Stimulated activated memory B cell treated with anti-CD40 and anti-IgM and Interleukin-4, amounts not matched to agents 10 μg/mL and 1 μg/mL and 100 μg/mL, for 72 hours (primary cell): ENCODE measurements at regions not wholly inside any gene's neighbourhood (a gene's known extent, or its start where the extent isn't known, plus 50 kb on each side); places are given as distances from the start of the nearest gene placed in this dataset.

Experiments used
- ATAC-seq: fragments of 150-1000 bp; cut with Tn5 transposase; 2 replicates; pipeline ENCODE4 v1.10.0; 2021
- H3K27ac Mint-ChIP-seq: one replicate; pipeline ENCODE4 v1.8.0; 2022; ENCODE audit warnings: mild to moderate bottlenecking, mixed read lengths
- H3K27me3 Mint-ChIP-seq: one replicate; pipeline ENCODE4 v1.8.0; 2022; ENCODE audit warnings: mixed read lengths
- H3K36me3 Mint-ChIP-seq: one replicate; pipeline ENCODE4 v1.8.0; 2022; ENCODE audit warnings: mixed read lengths
- H3K4me1 Mint-ChIP-seq: one replicate; pipeline ENCODE4 v1.8.0; 2022; ENCODE audit warnings: mixed read lengths
- H3K4me3 Mint-ChIP-seq: one replicate; pipeline ENCODE4 v1.8.0; 2022; ENCODE audit warnings: mild to moderate bottlenecking, moderate library complexity, mixed read lengths
- H3K9me3 Mint-ChIP-seq: one replicate; pipeline ENCODE4 v1.8.0; 2022; ENCODE audit warnings: mixed read lengths

GRCh38 chr3:132867956-132868355 is 145.7 kb upstream of the NPHP3 start:
- Mint-ChIP-seq H3K4me3 (no peak overlapping the region), H3K4me1 (no peaks in the 10 kb centered on the region), H3K36me3 (no peaks in the 10 kb centered on the region), H3K27ac (no peak overlapping the region), H3K27me3 (peaks cover 8% of the 10 kb centered on the region), H3K9me3 (peaks cover 2% of the 10 kb centered on the region)
- no peak for ATAC-seq

- H3K27me3 Mint-ChIP-seq: peaks cover 8% of the 10 kb centered on the region
- H3K4me1 Mint-ChIP-seq: no peaks in the 10 kb centered on the region
- H3K4me3 Mint-ChIP-seq: no peak overlapping the region
- peaks cover 2% of the 10 kb centered on the region for H3K9me3 Mint-ChIP-seq
- no peak overlapping the region for H3K27ac Mint-ChIP-seq
- ATAC-seq: no peak
- no peaks in the 10 kb centered on the region for H3K36me3 Mint-ChIP-seq
Observed at GRCh38 chr3:132867526-132867925, 145.3 kb upstream of the NPHP3 start.

- ATAC-seq: no peak
- H3K27ac Mint-ChIP-seq: no peak overlapping the region
- no peak overlapping the region for H3K4me3 Mint-ChIP-seq
- no peaks in the 10 kb centered on the region for H3K9me3 Mint-ChIP-seq
- no peaks in the 10 kb centered on the region for H3K36me3 Mint-ChIP-seq
- H3K27me3 Mint-ChIP-seq: no peaks in the 10 kb centered on the region
- no peaks in the 10 kb centered on the region for H3K4me1 Mint-ChIP-seq
Observed at GRCh38 chr3:132857317-132857716, 135.1 kb upstream of the NPHP3 start.

- no peaks in the 10 kb centered on the region for H3K27me3 Mint-ChIP-seq
- no peak overlapping the region for H3K27ac Mint-ChIP-seq
- no peak overlapping the region for H3K4me3 Mint-ChIP-seq
- no peaks in the 10 kb centered on the region for H3K36me3 Mint-ChIP-seq
- ATAC-seq: no peak
- H3K9me3 Mint-ChIP-seq: peaks cover 10% of the 10 kb centered on the region
- no peaks in the 10 kb centered on the region for H3K4me1 Mint-ChIP-seq
Observed at GRCh38 chr3:132854856-132855535, 132.8 kb upstream of the NPHP3 start.

GRCh38 chr3:132847849-132848625 is 125.8 kb upstream of the NPHP3 start:
- Mint-ChIP-seq H3K36me3 (no peaks in the 10 kb centered on the region), H3K27me3 (no peaks in the 10 kb centered on the region), H3K4me1 (no peaks in the 10 kb centered on the region), H3K27ac (no peak overlapping the region), H3K9me3 (peaks cover 10% of the 10 kb centered on the region), H3K4me3 (no peak overlapping the region)
- no peak for ATAC-seq

GRCh38 chr3:132843851-132844553 is 121.8 kb upstream of the NPHP3 start:
- H3K27me3 Mint-ChIP-seq: no peaks in the 10 kb centered on the region
- H3K9me3 Mint-ChIP-seq: no peaks in the 10 kb centered on the region
- H3K27ac Mint-ChIP-seq: no peak overlapping the region
- H3K4me3 Mint-ChIP-seq: no peak overlapping the region
- H3K36me3 Mint-ChIP-seq: no peaks in the 10 kb centered on the region
- ATAC-seq: no peak
- no peaks in the 10 kb centered on the region for H3K4me1 Mint-ChIP-seq

- Mint-ChIP-seq H3K9me3 (no peaks in the 10 kb centered on the region), H3K27ac (no peak overlapping the region), H3K36me3 (no peaks in the 10 kb centered on the region), H3K4me1 (no peaks in the 10 kb centered on the region), H3K27me3 (no peaks in the 10 kb centered on the region), H3K4me3 (no peak overlapping the region)
- no peak for ATAC-seq
Observed at GRCh38 chr3:132843349-132843748, 121.1 kb upstream of the NPHP3 start.

GRCh38 chr3:132841621-132842020 is 119.4 kb upstream of the NPHP3 start:
- H3K27ac Mint-ChIP-seq: no peak overlapping the region
- peaks cover under 1% of the 10 kb centered on the region for H3K27me3 Mint-ChIP-seq
- H3K4me3 Mint-ChIP-seq: no peak overlapping the region
- no peaks in the 10 kb centered on the region for H3K4me1 Mint-ChIP-seq
- no peaks in the 10 kb centered on the region for H3K36me3 Mint-ChIP-seq
- no peaks in the 10 kb centered on the region for H3K9me3 Mint-ChIP-seq
- no peak for ATAC-seq

GRCh38 chr3:132840201-132840700 is 118.0 kb upstream of the NPHP3 start:
- Mint-ChIP-seq H3K36me3 (no peaks in the 10 kb centered on the region), H3K9me3 (no peaks in the 10 kb centered on the region), H3K27ac (no peak overlapping the region), H3K4me3 (no peak overlapping the region), H3K4me1 (no peaks in the 10 kb centered on the region), H3K27me3 (peaks cover 14% of the 10 kb centered on the region)
- no peak for ATAC-seq

- no peak for ATAC-seq
- no peaks in the 10 kb centered on the region for H3K36me3 Mint-ChIP-seq
Observed at GRCh38 chr3:132838477-132838876, 116.3 kb upstream of the NPHP3 start.

GRCh38 chr3:132837615-132838014 is 115.4 kb upstream of the NPHP3 start:
- Mint-ChIP-seq H3K4me3 (no peak overlapping the region), H3K4me1 (no peaks in the 10 kb centered on the region), H3K36me3 (no peaks in the 10 kb centered on the region), H3K27me3 (peaks cover 20% of the 10 kb centered on the region), H3K9me3 (no peaks in the 10 kb centered on the region), H3K27ac (no peak overlapping the region)
- no peak for ATAC-seq

More at GRCh38 chr3:132838477-132838876, 116.3 kb upstream of the NPHP3 start:
- Mint-ChIP-seq H3K27ac (no peak overlapping the region), H3K9me3 (no peaks in the 10 kb centered on the region), H3K4me1 (no peaks in the 10 kb centered on the region), H3K27me3 (peaks cover 20% of the 10 kb centered on the region), H3K4me3 (no peak overlapping the region)

- Mint-ChIP-seq H3K9me3 (no peaks in the 10 kb centered on the region), H3K4me3 (no peak overlapping the region), H3K27ac (no peak overlapping the region), H3K4me1 (no peaks in the 10 kb centered on the region), H3K36me3 (no peaks in the 10 kb centered on the region), H3K27me3 (peaks cover 20% of the 10 kb centered on the region)
- ATAC-seq: no peak
Observed at GRCh38 chr3:132834356-132834755, 112.1 kb upstream of the NPHP3 start.

- Mint-ChIP-seq H3K27ac (no peak overlapping the region), H3K9me3 (no peaks in the 10 kb centered on the region), H3K4me3 (no peak overlapping the region), H3K36me3 (no peaks in the 10 kb centered on the region), H3K4me1 (no peaks in the 10 kb centered on the region), H3K27me3 (no peaks in the 10 kb centered on the region)
- no peak for ATAC-seq
Observed at GRCh38 chr3:132829101-132829500, 106.9 kb upstream of the NPHP3 start.

GRCh38 chr3:132822837-132823236 is 100.6 kb upstream of the NPHP3 start:
- H3K27me3 Mint-ChIP-seq: peaks cover 8% of the 10 kb centered on the region
- no peak overlapping the region for H3K4me3 Mint-ChIP-seq
- no peak overlapping the region for H3K27ac Mint-ChIP-seq
- H3K4me1 Mint-ChIP-seq: no peaks in the 10 kb centered on the region
- no peaks in the 10 kb centered on the region for H3K36me3 Mint-ChIP-seq
- H3K9me3 Mint-ChIP-seq: no peaks in the 10 kb centered on the region
- no peak for ATAC-seq

- no peaks in the 10 kb centered on the region for H3K4me1 Mint-ChIP-seq
- H3K27ac Mint-ChIP-seq: no peak overlapping the region
- peaks cover 13% of the 10 kb centered on the region for H3K27me3 Mint-ChIP-seq
- no peaks in the 10 kb centered on the region for H3K9me3 Mint-ChIP-seq
- H3K36me3 Mint-ChIP-seq: no peaks in the 10 kb centered on the region
- no peak for ATAC-seq
- H3K4me3 Mint-ChIP-seq: no peak overlapping the region
Observed at GRCh38 chr3:132822266-132822665, 100.1 kb upstream of the NPHP3 start.
